ENCODE measurements at regions not wholly inside any gene's neighbourhood (a gene's known extent, or its start where the extent isn't known, plus 50 kb on each side); places are given as distances from the start of the nearest gene placed in this dataset.

DNA sequence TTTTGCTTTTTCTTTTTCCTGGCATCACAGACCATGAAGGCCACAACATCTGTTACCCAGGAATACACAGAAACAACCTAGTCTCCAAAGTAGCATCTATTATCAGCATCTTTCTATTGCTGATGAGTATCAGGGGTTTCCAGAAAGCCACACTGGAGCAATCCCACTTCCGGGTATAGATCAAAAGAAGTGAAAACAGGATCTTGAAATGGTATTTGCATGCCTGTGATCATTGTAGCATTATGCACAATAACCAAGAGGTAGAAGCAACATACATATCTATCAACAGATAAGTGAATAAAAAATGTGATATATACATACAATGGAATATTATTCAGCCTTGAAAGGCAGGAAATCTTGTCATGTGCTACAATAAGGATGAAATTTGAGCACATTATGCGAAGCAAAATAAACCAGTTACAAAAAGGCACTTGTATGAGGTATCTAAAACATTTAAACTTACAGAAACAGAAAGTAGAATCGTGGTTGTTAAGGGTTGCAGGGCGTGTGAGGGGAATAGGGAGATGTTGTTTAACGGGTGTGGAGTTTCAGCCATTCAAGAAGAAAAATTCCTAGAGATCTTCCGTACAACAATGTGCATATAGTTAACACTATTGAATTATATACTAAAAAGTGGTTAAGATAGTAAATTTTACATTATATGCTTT lies 115.1 kb downstream of the KCNE4 start:
- H3K4me3 ChIP-seq (ENCODE audit: control insufficient read depth, low read depth, low read length), result no peak overlapping the region
- TF ChIP-seq, protein P1, sequence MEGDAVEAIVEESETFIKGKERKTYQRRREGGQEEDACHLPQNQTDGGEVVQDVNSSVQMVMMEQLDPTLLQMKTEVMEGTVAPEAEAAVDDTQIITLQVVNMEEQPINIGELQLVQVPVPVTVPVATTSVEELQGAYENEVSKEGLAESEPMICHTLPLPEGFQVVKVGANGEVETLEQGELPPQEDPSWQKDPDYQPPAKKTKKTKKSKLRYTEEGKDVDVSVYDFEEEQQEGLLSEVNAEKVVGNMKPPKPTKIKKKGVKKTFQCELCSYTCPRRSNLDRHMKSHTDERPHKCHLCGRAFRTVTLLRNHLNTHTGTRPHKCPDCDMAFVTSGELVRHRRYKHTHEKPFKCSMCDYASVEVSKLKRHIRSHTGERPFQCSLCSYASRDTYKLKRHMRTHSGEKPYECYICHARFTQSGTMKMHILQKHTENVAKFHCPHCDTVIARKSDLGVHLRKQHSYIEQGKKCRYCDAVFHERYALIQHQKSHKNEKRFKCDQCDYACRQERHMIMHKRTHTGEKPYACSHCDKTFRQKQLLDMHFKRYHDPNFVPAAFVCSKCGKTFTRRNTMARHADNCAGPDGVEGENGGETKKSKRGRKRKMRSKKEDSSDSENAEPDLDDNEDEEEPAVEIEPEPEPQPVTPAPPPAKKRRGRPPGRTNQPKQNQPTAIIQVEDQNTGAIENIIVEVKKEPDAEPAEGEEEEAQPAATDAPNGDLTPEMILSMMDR (IDR thresholded peaks at IDR 0.05; ENCODE audit: control insufficient read depth, insufficient read depth, low read depth, low read length, missing control alignments), result no peak
- DNase-seq (ENCODE audit: low read depth), result no peak

DNA sequence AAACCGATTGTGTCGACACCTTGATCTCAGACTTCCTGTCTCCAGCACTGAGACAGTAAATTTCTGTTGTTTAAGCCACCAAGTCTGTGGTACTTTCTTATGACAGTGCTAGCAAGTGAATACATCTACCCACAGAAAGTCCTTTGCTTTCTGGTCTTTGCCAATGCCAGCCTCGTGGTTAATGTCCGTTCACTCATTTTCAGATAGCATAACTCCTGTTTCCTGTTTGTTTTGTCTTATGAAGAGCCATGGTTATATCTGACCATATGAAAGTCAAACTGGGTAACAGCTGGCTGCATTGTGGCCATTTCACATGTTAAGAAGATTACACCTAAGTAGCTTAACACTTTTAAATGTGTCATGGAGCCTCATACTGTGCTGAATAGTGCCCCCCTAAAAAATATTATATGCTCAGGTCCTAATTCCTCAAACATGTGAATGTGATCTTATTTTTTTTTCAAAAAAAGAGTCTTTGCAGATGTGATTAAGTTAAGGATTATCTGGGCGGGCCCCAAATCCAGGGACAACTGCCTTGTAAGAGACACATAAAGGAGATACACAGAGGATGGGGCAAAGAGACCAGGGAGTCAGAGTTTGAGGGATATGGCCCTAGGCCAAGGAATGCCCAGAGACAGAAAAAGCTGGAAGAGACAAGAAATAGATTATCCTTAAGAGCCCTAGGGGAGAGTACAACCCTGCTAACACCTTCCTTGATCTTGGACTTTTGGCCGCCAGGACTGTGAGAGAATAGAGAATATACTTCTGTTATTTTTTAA lies 118.0 kb downstream of the KCNE4 start:
- TF ChIP-seq, protein P1 (IDR thresholded peaks at IDR 0.05; ENCODE audit: control insufficient read depth, insufficient read depth, low read depth, low read length, missing control alignments), result no peak
- DNase-seq (ENCODE audit: low read depth), result no peak
- no peak overlapping the region for H3K4me3 ChIP-seq (ENCODE audit: control insufficient read depth, low read depth, low read length)

DNA sequence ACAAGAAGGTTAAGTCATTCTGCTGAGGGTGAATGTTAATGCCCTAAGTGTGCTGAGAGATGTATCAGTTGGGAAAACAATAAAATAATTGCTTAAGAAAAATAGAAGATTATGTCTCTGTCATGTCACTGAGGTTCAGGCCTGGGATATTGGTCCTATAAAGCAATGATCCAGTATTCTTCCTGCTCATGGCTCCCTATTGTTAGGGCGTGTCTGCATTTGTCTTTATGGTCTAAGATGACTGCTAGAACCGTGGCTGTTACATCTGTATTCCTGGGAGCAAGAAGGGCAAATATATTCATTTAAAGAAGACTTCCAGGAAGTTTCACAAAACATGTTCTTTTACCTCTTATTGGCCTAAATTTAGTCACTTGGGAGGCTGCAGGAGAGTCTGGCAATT lies 125.0 kb downstream of the KCNE4 start:
- TF ChIP-seq, protein P1 (IDR thresholded peaks at IDR 0.05; ENCODE audit: control insufficient read depth, insufficient read depth, low read depth, low read length, missing control alignments), result no peak

DNA sequence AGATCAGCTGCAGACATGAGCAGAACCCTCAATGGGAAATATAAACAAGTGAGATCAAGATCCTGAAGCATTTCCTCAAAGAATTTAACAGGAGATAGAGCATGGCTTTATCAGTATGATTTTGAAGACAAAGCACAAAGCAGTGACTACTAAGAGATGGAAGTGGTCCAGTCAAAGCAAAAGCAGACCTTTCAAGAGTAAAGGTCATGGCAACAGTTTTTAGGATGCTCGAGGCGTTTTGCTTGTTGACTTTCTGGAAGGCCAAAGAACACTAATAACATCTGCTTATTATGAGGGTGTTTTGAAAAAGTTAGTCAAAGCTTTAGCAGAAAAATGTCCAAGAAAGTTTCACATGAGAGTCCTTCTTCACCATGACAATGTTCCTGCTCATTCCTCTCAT lies 128.5 kb downstream of the KCNE4 start:
- H3K4me3 ChIP-seq (ENCODE audit: control insufficient read depth, low read depth, low read length), result no peak overlapping the region
- no peak for DNase-seq (ENCODE audit: low read depth)
- TF ChIP-seq, protein P1 (IDR thresholded peaks at IDR 0.05; ENCODE audit: control insufficient read depth, insufficient read depth, low read depth, low read length, missing control alignments), result no peak

More for the DNA sequence above, 125.0 kb downstream of the KCNE4 start:
- H3K4me3 ChIP-seq (ENCODE audit: control insufficient read depth, low read depth, low read length), result no peak overlapping the region
- no peak for DNase-seq (ENCODE audit: low read depth)

DNA sequence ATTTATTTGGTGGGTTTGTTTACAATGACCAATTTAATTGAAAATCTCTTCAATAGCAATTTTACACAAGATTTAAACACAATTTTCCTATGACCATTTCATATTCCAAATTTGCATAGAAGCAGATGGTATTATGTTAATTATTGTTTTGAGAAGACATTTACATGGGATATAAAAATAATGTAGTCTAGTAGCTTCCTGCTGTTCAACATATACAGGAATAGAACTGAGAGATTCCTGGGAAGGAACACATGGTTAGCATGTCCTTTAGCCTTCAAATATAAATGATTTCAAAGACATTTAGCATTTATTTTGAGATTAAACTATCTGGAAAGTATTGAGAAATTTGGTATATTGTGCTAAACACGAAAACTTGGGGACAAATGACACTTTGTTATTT lies 129.6 kb downstream of the KCNE4 start:
- no peak for DNase-seq (ENCODE audit: low read depth)
- TF ChIP-seq, protein P1 (IDR thresholded peaks at IDR 0.05; ENCODE audit: control insufficient read depth, insufficient read depth, low read depth, low read length, missing control alignments), result no peak
- no peak overlapping the region for H3K4me3 ChIP-seq (ENCODE audit: control insufficient read depth, low read depth, low read length)

DNA sequence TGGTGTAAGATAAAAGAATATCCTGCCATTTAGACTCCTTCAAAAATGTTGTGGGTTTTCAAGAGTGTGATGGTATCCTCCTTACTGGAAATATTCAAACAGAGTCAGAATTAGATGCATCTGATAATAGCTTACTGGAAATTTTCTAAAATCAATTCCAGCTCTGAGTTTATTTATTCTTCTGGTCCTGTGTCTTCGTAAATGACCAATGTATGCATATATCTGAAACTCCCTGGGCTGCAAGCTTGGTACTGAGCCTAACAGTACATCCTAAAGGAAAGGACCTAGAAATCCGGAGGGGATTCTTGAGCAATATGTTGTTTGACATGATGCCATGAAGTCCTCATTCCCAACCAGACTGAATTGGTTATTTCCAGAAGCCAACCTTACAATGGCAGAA lies 130.4 kb downstream of the KCNE4 start:
- DNase-seq (ENCODE audit: low read depth), result no peak
- no peak overlapping the region for H3K4me3 ChIP-seq (ENCODE audit: control insufficient read depth, low read depth, low read length)
- TF ChIP-seq, protein P1 (IDR thresholded peaks at IDR 0.05; ENCODE audit: control insufficient read depth, insufficient read depth, low read depth, low read length, missing control alignments), result no peak

All from AG09309 (cell line).